SU-DHL-6 (cell line): ENCODE measurements at regions not wholly inside any gene's neighbourhood (a gene's known extent, or its start where the extent isn't known, plus 50 kb on each side); places are given as distances from the start of the nearest gene placed in this dataset.

Experiments used
- H2AFZ ChIP-seq: fragments of 200-600 bp; sonication (generic); 2 replicates; pipeline ENCODE4 v1.6.1; 2014; ENCODE audit warnings: low read depth, mild to moderate bottlenecking, moderate library complexity, mixed read lengths, antibody characterized with exemption, low read length; ENCODE audit not compliant: severe bottlenecking
- H3F3A ChIP-seq: fragments of 200-600 bp; shearing (Covaris generic); 2 replicates; pipeline ENCODE4 v1.6.0; 2016; ENCODE audit warnings: antibody characterized with exemption, mild to moderate bottlenecking; ENCODE audit not compliant: insufficient read depth
- H3K27ac ChIP-seq: fragments of 200-600 bp; sonication (generic); 2 replicates; pipeline ENCODE4 v1.5.1; 2016; ENCODE audit warnings: low read depth, mild to moderate bottlenecking, low read length, moderate library complexity, mixed read lengths
- H3K27me3 ChIP-seq: fragments of 200-600 bp; sonication (generic), shearing (Covaris generic); 2 replicates; pipeline ENCODE4 v1.6.0; 2014; ENCODE audit warnings: mild to moderate bottlenecking, low read length
- H3K36me3 ChIP-seq: fragments of 200-600 bp; sonication (generic); 2 replicates; pipeline ENCODE4 v1.6.1; 2014; ENCODE audit warnings: mild to moderate bottlenecking, low read length, mixed read lengths
- H3K4me2 ChIP-seq: fragments of 300-600, 200-600 bp; shearing (Covaris generic), sonication (generic); 2 replicates; pipeline ENCODE4 v1.6.0; 2014; ENCODE audit warnings: low read length, low read depth, mild to moderate bottlenecking; ENCODE audit not compliant: poor library complexity, severe bottlenecking
- H3K4me3 ChIP-seq: fragments of 200-600 bp; sonication (generic); 2 replicates; pipeline ENCODE4 v1.5.1; 2014; ENCODE audit warnings: antibody characterized with exemption, low read length, mild to moderate bottlenecking, mixed read lengths; ENCODE audit not compliant: insufficient read depth, poor library complexity, severe bottlenecking
- H3K79me2 ChIP-seq: fragments of 200-600 bp; sonication (generic); 2 replicates; pipeline ENCODE4 v1.6.1; 2014; ENCODE audit warnings: mild to moderate bottlenecking, low read length, moderate library complexity; ENCODE audit not compliant: insufficient read depth
- H3K9ac ChIP-seq: fragments of 200-600 bp; sonication (generic); 2 replicates; pipeline ENCODE4 v1.7.0; 2014; ENCODE audit warnings: mild to moderate bottlenecking, low read length
- H3K9me2 ChIP-seq: fragments of 200-600 bp; sonication (generic); replicated peaks from 2 replicates; pipeline ENCODE4 v1.6.1; 2014; ENCODE audit warnings: low read length; ENCODE audit not compliant: insufficient read depth
- H3K9me3 ChIP-seq: fragments of 200-600 bp; sonication (generic); 2 replicates; pipeline ENCODE4 v1.6.1; 2014; ENCODE audit warnings: low read length, mixed read lengths; ENCODE audit not compliant: insufficient read depth
- H4K20me1 ChIP-seq: fragments of 200-600 bp; sonication (generic); 2 replicates; pipeline ENCODE4 v1.6.1; 2014; ENCODE audit warnings: low read depth, mild to moderate bottlenecking, antibody characterized with exemption, low read length, moderate library complexity, mixed read lengths
- CTCF ChIP-seq: fragments of 200-600 bp; sonication (generic); IDR thresholded peaks from one replicate; pipeline ENCODE4 v1.5.1; 2017; ENCODE audit warnings: antibody characterized with exemption, mild to moderate bottlenecking, low read length, moderate library complexity; ENCODE audit not compliant: insufficient read depth, poor library complexity, severe bottlenecking
- EZH2phosphoT487 ChIP-seq: fragments of 200-600 bp; sonication (generic), shearing (Covaris generic); conservative IDR thresholded peaks from 2 replicates; pipeline ENCODE4 v1.6.1; 2018; ENCODE audit warnings: mild to moderate bottlenecking, antibody characterized with exemption, low read length, moderate library complexity, mixed read lengths

GRCh38 chr14:97109234-97109633 lies 312.1 kb downstream of the VRK1 start:
- H3F3A ChIP-seq, result no peaks in the 10 kb centered on the region
- H3K4me2 ChIP-seq, result no peak overlapping the region
- H3K4me3 ChIP-seq, result no peak overlapping the region
- H2AFZ ChIP-seq, result no peak overlapping the region
- H3K79me2 ChIP-seq, result no peaks in the 10 kb centered on the region
- H3K9me3 ChIP-seq, result no peaks in the 10 kb centered on the region
- TF ChIP-seq EZH2phosphoT487 (no peak), CTCF (no peak)
- H3K36me3 ChIP-seq, result no peaks in the 10 kb centered on the region
- H3K27ac ChIP-seq, result no peak overlapping the region
- no peak overlapping the region for H3K9ac ChIP-seq
- H4K20me1 ChIP-seq, result no peaks in the 10 kb centered on the region
- no peaks in the 10 kb centered on the region for H3K27me3 ChIP-seq
- no peaks in the 10 kb centered on the region for H3K9me2 ChIP-seq

- Histone ChIP-seq H3K9me3 (no peaks in the 10 kb centered on the region), H3F3A (no peaks in the 10 kb centered on the region), H3K4me2 (no peak overlapping the region), H3K9me2 (no peaks in the 10 kb centered on the region), H3K27me3 (no peaks in the 10 kb centered on the region), H3K27ac (no peak overlapping the region), H3K36me3 (no peaks in the 10 kb centered on the region), H3K9ac (no peak overlapping the region), H4K20me1 (no peaks in the 10 kb centered on the region), H3K4me3 (no peak overlapping the region), H3K79me2 (no peaks in the 10 kb centered on the region), H2AFZ (no peak overlapping the region)
- TF ChIP-seq EZH2phosphoT487, result no peak
These were observed 316.2 kb downstream of the VRK1 start for GRCh38 chr14:97113339-97113738.

GRCh38 chr14:97116546-97116945 lies 319.4 kb downstream of the VRK1 start:
- H3K9me2 ChIP-seq, result no peaks in the 10 kb centered on the region
- H3K4me3 ChIP-seq, result no peak overlapping the region
- no peaks in the 10 kb centered on the region for H3K79me2 ChIP-seq
- H3K27ac ChIP-seq, result no peak overlapping the region
- H3K9ac ChIP-seq, result no peak overlapping the region
- H3K9me3 ChIP-seq, result no peaks in the 10 kb centered on the region
- H3F3A ChIP-seq, result no peaks in the 10 kb centered on the region
- TF ChIP-seq EZH2phosphoT487, result no peak
- TF ChIP-seq CTCF, result no peak
- H3K36me3 ChIP-seq, result no peaks in the 10 kb centered on the region
- no peaks in the 10 kb centered on the region for H4K20me1 ChIP-seq
- no peaks in the 10 kb centered on the region for H3K27me3 ChIP-seq
- H3K4me2 ChIP-seq, result no peak overlapping the region
- no peak overlapping the region for H2AFZ ChIP-seq

GRCh38 chr14:97117693-97118092 lies 320.5 kb downstream of the VRK1 start:
- Histone ChIP-seq H3K9me3 (no peaks in the 10 kb centered on the region), H3F3A (no peaks in the 10 kb centered on the region), H3K36me3 (no peaks in the 10 kb centered on the region), H3K9me2 (no peaks in the 10 kb centered on the region), H4K20me1 (no peaks in the 10 kb centered on the region), H3K9ac (no peak overlapping the region), H3K27me3 (no peaks in the 10 kb centered on the region), H3K4me2 (no peak overlapping the region), H3K79me2 (no peaks in the 10 kb centered on the region), H3K4me3 (no peak overlapping the region), H2AFZ (no peak overlapping the region), H3K27ac (no peak overlapping the region)
- no peak for TF ChIP-seq CTCF
